K562 (cell line): ENCODE measurements at regions not wholly inside any gene's neighbourhood (a gene's known extent, or its start where the extent isn't known, plus 50 kb on each side); places are given as distances from the start of the nearest gene placed in this dataset.

Source experiments
- ATAC-seq: fragments of 200-7000 bp; cut with Tn5 transposase; 3 replicates; pipeline ENCODE4 v1.9.1; 2020; ENCODE audit warnings: moderate library complexity
- BruUV-seq: library from RNA; stranded (reverse); fragments of 400-500 nt; replicated peaks from 2 replicates; lab custom pipeline; 2021; lab: Mats Ljungman, UMichigan
- CTCF ChIA-PET: fragments of 300-600 bp; formaldehyde crosslinking; extraction: SDS; loops from one replicate; lab custom pipeline; 2021; ENCODE audit warnings: low intra/inter-chr PET ratio; lab: Yijun Ruan, JAX
- POLR2A ChIA-PET: fragments of 300-600, 350-650 bp; sonication (Branson Sonifier 250); formaldehyde crosslinking; extraction: SDS; loops from one replicate; lab custom pipeline; 2021; ENCODE audit warnings: antibody characterized with exemption, inconsistent platforms; lab: Yijun Ruan, JAX
- DNase-seq, 4 experiments: peaks; one replicate each; pipeline versions ENCODE4 v3.0.0 to v3.0.0-alpha.2; 2011 to 2018; ENCODE audit warnings: low spot score in 3 of 4, mixed read lengths in 3 of 4; ENCODE audit errors: extremely low read depth in 1 of 4
- FAIRE-seq: peaks from 2 replicates; lab custom pipeline; 2011; peaks lifted over from hg19 to GRCh38; lab: Jason Lieb, UNC
- H2AFZ ChIP-seq: 2 replicates; pipeline ENCODE4 v1.6.0; 2011; ENCODE audit warnings: low read depth, low read length, control low read depth, inconsistent platforms
- H3K27ac ChIP-seq: fragments of 200-600 bp; 3 replicates; pipeline ENCODE4 v1.8.0; 2011; ENCODE audit warnings: low read depth, mild to moderate bottlenecking, control low read depth, inconsistent platforms, low read length, moderate library complexity, mixed read lengths; ENCODE audit errors: extremely low read depth
- H3K27me3 ChIP-seq, 2 experiments: fragments of 300-600 bp in 1 of 2; 2 replicates in 1 of 2; 3 replicates in 1 of 2; pipeline versions ENCODE4 v1.6.0 to v1.8.0; 2011; ENCODE audit warnings: inconsistent platforms in 2 of 2, low read length in 2 of 2, mild to moderate bottlenecking in 1 of 2, mixed read lengths in 1 of 2, moderate library complexity in 1 of 2; ENCODE audit not compliant: control insufficient read depth in 2 of 2, insufficient read depth in 2 of 2
- H3K36me3 ChIP-seq: fragments of 300-600 bp; 3 replicates; pipeline ENCODE4 v1.8.0; 2011; ENCODE audit warnings: mild to moderate bottlenecking, low read length, inconsistent platforms; ENCODE audit not compliant: control insufficient read depth, insufficient read depth
- H3K4me1 ChIP-seq, 2 experiments: fragments of 200-600 bp in 1 of 2; replicated peaks in 1 of 2; 2 replicates in 1 of 2; 3 replicates in 1 of 2; pipeline versions ENCODE4 v1.5.1 to v1.8.0; 2011; ENCODE audit warnings: inconsistent platforms in 2 of 2, low read length in 2 of 2, mild to moderate bottlenecking in 1 of 2, mixed read lengths in 1 of 2, moderate library complexity in 1 of 2; ENCODE audit not compliant: control insufficient read depth in 2 of 2, insufficient read depth in 2 of 2
- H3K4me2 ChIP-seq: 2 replicates; pipeline ENCODE4 v1.6.1; 2011; ENCODE audit warnings: low read length, control low read depth, inconsistent platforms, mixed read lengths; ENCODE audit not compliant: insufficient read depth
- H3K4me3 ChIP-seq: fragments of 200-600 bp; sonication (generic), shearing (Covaris generic); 2 replicates; pipeline ENCODE4 v1.5.1; 2016; ENCODE audit warnings: control low read depth, inconsistent platforms
- H3K79me2 ChIP-seq: fragments of 200-600 bp; 3 replicates; pipeline ENCODE4 v1.8.0; 2011; ENCODE audit warnings: low read length, inconsistent platforms; ENCODE audit not compliant: control insufficient read depth, insufficient read depth
- H3K9ac ChIP-seq, 2 experiments: 2 replicates each; pipeline versions ENCODE4 v1.6.0 to v1.6.1; 2011; ENCODE audit warnings: low read depth in 2 of 2, low read length in 2 of 2, control low read depth in 1 of 2, inconsistent platforms in 1 of 2, mild to moderate bottlenecking in 1 of 2, mixed read lengths in 1 of 2; ENCODE audit not compliant: insufficient read depth in 1 of 2
- H3K9me1 ChIP-seq: one replicate; pipeline ENCODE4 v1.6.0; 2011; ENCODE audit warnings: inconsistent platforms, mild to moderate bottlenecking, low read length, moderate library complexity; ENCODE audit not compliant: control insufficient read depth, insufficient read depth
- H3K9me3 ChIP-seq: replicated peaks from 2 replicates; pipeline ENCODE4 v1.5.1; 2011; ENCODE audit warnings: low read depth, low read length, inconsistent platforms; ENCODE audit not compliant: control insufficient read depth, insufficient read depth
- H4K20me1 ChIP-seq: replicated peaks from 2 replicates; pipeline ENCODE4 v1.6.1; 2011; ENCODE audit warnings: low read length, inconsistent platforms, mixed read lengths; ENCODE audit not compliant: control insufficient read depth, insufficient read depth
- BACH1 ChIP-seq: fragments of 200-800 bp; sonication (Bioruptor generic); IDR thresholded peaks from 2 replicates; pipeline ENCODE4 v1.6.1; 2016; ENCODE audit warnings: missing genetic modification characterization, missing compliant biosample characterization
- ESRRA ChIP-seq: fragments of 450-650 bp; IDR thresholded peaks from 2 replicates; pipeline ENCODE4 v1.6.1; 2014; ENCODE audit warnings: low read depth, mild to moderate bottlenecking, moderate library complexity, borderline replicate concordance
- GTF2F1 ChIP-seq: IDR thresholded peaks from 2 replicates; pipeline ENCODE4 v1.6.1; 2011; ENCODE audit warnings: low read depth, low read length, improper control_type of control experiment
- HMGXB4 ChIP-seq: sonication (generic); formaldehyde crosslinking; IDR thresholded peaks from 2 replicates; pipeline ENCODE4 v1.8.1; 2023; ENCODE audit warnings: mild to moderate bottlenecking, missing genetic modification reagents
- PATZ1 ChIP-seq: fragments of 250-450 bp; sonication (Bioruptor Pico); IDR thresholded peaks from 2 replicates; pipeline ENCODE4 v1.5.0; 2020; ENCODE audit warnings: mild to moderate bottlenecking, borderline replicate concordance
- ZNF121 ChIP-seq: sonication (generic); formaldehyde crosslinking; conservative IDR thresholded peaks from 2 replicates; pipeline ENCODE4 v1.8.0; 2022; ENCODE audit warnings: missing genetic modification reagents
- ZNF518B ChIP-seq: fragments of 250-450 bp; sonication (Bioruptor Pico); IDR thresholded peaks from 2 replicates; pipeline ENCODE4 v1.5.0; 2021; ENCODE audit warnings: mild to moderate bottlenecking, moderate library complexity
- WGBS: fragments of 100-300 bp; shearing (Covaris generic); methylation state at CpG from one replicate; pipeline ENCODE4 v1.1.6; 2016; ENCODE audit warnings: low coverage, mixed read lengths; ENCODE audit not compliant: insufficient coverage; ENCODE audit errors: missing lambda C conversion rate; 5-methylcytosine and 5-hydroxymethylcytosine counted together
- in situ Hi-C: fragments of 300-500 bp; cut with MboI; formaldehyde crosslinking; loops from 4 replicates; pipeline ENCODE4 v1.15.0; 2018; ENCODE audit warnings: inconsistent platforms, mixed read lengths
- intact Hi-C: fragments of 100-400 bp; cut with micrococcal nuclease; formaldehyde crosslinking; loops from 2 replicates; pipeline ENCODE4 v1.14.2; 2022

- in situ Hi-C loops = no loop called here
- WGBS = 5% methylated on average over 4 of the region's 4 CpGs
- POLR2A ChIA-PET = interaction anchor here (1.3 kb wide), 1 partner anchor 12 kb away, joined by 3 read pairs; no protein-coding TSS in a partner anchor
- TF ChIP-seq GTF2F1 (no peak), PATZ1 (CRISPR knock-in tag) (no peak), ZNF121 (CRISPR knock-in tag) (no peak), ZNF518B (CRISPR knock-in tag) (no peak), BACH1 (tag) (no peak), HMGXB4 (no peak), ESRRA (peak; percentile 21; the same call in 1 of the 2 replicates)
These were observed 111.8 kb downstream of the CARTPT start for GRCh38 chr5:71830681-71831539.

More at GRCh38 chr5:71830681-71831539, 111.8 kb downstream of the CARTPT start:
- Histone ChIP-seq H3K9me1 (no peaks in the 10 kb centered on the region), H3K9ac (no peak overlapping the region), H4K20me1 (no peaks in the 10 kb centered on the region), H2AFZ (no peak overlapping the region), H3K4me3 (no peak overlapping the region), H3K27me3 (peaks cover 0 to 2% of the 10 kb centered on the region in 2 experiments; a peak in 3 of 5 replicates), H3K79me2 (no peaks in the 10 kb centered on the region), H3K9me3 (no peaks in the 10 kb centered on the region), H3K27ac (no peak overlapping the region), H3K36me3 (no peaks in the 10 kb centered on the region), H3K4me1 (no peaks in the 10 kb centered on the region), H3K4me2 (no peak overlapping the region)
- BruUV-seq = no TSS peak
- DNase-seq (no peak), ATAC-seq (no peak), FAIRE-seq (no peak)
- intact Hi-C loops = loop anchor here (10.0 kb wide), 1 partner anchor 174 kb away; no protein-coding TSS in a partner anchor
- CTCF ChIA-PET = no interaction called here
